Lower lobe of right lung (tissue), 2 donors: ENCODE measurements at regions not wholly inside any gene's neighbourhood (a gene's known extent, or its start where the extent isn't known, plus 50 kb on each side); places are given as distances from the start of the nearest gene placed in this dataset.

Experiments
- ATAC-seq, 2 donors: fragments of 200-7000 bp; cut with Tn5 transposase; one replicate each; pipeline ENCODE4 v1.9.1; 2020 to 2022; ENCODE audit warnings: mild to moderate bottlenecking in 2 of 2, moderate library complexity in 2 of 2
- DNase-seq: peaks from one replicate; pipeline ENCODE4 v3.0.0-alpha.2; 2020
- H3K27ac ChIP-seq: fragments of 200-600 bp; one replicate; pipeline ENCODE4 v1.8.0; 2022
- H3K27me3 ChIP-seq: fragments of 200-600 bp; one replicate; pipeline ENCODE4 v1.8.0; 2022; ENCODE audit warnings: low read depth
- H3K36me3 ChIP-seq: fragments of 200-600 bp; one replicate; pipeline ENCODE4 v1.8.0; 2022; ENCODE audit warnings: mild to moderate bottlenecking
- H3K4me1 ChIP-seq: fragments of 200-600 bp; one replicate; pipeline ENCODE4 v1.8.0; 2022
- H3K4me3 ChIP-seq: fragments of 200-600 bp; one replicate; pipeline ENCODE4 v1.8.0; 2022; ENCODE audit warnings: mild to moderate bottlenecking
- H3K9me3 ChIP-seq: fragments of 200-600 bp; one replicate; pipeline ENCODE4 v1.8.0; 2022
- intact Hi-C: fragments of 100-400 bp; cut with DNase I; formaldehyde crosslinking; loops from one replicate; pipeline ENCODE4 v1.11.0; 2022
- TF ChIP-seq, protein P1 (sequence below): fragments of 200-600 bp; IDR thresholded peaks from one replicate; pipeline ENCODE4 v1.8.0; 2022; ENCODE audit warnings: antibody characterized with exemption, mild to moderate bottlenecking
- donor health status: DM: no; HTN: yes; CAD: no; lungs with severe emphysema.

DNA sequence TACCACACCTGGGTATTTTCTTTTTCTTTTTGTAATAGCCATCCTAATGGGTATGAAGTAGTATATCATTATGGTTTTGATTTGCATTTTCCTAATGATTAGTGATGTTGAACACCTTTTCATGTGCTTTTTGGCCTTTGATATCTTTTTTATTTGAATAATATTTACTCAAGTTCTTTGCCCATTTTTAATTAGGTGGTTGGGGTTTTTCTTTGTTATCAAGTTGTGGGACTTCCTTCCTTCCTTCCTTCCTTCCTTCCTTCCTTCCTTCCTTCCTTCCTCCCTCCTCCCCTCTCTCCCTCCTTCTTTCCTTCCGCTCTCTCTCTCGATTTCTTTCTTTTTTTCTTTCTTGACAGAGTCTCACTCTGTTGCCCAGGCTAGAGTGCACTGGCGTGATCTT lies 75.0 kb upstream of the PDGFD start:
- intact Hi-C loops, result no loop called here
- TF ChIP-seq, protein P1, sequence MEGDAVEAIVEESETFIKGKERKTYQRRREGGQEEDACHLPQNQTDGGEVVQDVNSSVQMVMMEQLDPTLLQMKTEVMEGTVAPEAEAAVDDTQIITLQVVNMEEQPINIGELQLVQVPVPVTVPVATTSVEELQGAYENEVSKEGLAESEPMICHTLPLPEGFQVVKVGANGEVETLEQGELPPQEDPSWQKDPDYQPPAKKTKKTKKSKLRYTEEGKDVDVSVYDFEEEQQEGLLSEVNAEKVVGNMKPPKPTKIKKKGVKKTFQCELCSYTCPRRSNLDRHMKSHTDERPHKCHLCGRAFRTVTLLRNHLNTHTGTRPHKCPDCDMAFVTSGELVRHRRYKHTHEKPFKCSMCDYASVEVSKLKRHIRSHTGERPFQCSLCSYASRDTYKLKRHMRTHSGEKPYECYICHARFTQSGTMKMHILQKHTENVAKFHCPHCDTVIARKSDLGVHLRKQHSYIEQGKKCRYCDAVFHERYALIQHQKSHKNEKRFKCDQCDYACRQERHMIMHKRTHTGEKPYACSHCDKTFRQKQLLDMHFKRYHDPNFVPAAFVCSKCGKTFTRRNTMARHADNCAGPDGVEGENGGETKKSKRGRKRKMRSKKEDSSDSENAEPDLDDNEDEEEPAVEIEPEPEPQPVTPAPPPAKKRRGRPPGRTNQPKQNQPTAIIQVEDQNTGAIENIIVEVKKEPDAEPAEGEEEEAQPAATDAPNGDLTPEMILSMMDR, result no peak
- Histone ChIP-seq H3K4me3 (no peak overlapping the region), H3K4me1 (no peaks in the 10 kb centered on the region), H3K9me3 (no peaks in the 10 kb centered on the region), H3K27me3 (no peaks in the 10 kb centered on the region), H3K36me3 (no peaks in the 10 kb centered on the region), H3K27ac (no peak overlapping the region)
- ATAC-seq (no peak), DNase-seq (no peak)

DNA sequence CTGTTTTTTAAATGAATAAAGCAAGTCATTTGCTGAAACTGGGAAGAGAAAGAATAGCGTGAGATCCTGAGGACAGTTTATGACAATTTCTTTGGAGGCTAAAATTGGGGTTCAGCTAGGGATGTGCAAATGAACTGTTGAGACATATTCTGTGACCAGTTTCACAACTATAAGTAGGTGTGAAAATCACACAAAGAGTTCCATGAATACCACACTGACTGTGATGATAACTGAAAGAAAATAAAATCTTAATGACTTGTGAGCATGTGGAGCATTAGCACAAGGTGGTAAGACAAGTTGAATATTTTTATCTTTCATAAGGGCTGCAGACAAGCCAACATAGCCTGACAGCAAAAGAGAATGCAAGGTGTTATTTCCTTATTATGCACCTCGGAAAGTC lies 61.1 kb upstream of the PDGFD start:
- Histone ChIP-seq H3K36me3 (no peaks in the 10 kb centered on the region), H3K27ac (no peak overlapping the region), H3K27me3 (no peaks in the 10 kb centered on the region), H3K4me1 (no peaks in the 10 kb centered on the region), H3K9me3 (no peaks in the 10 kb centered on the region), H3K4me3 (no peak overlapping the region)
- DNase-seq, result no peak
- ATAC-seq, result no peak
- intact Hi-C loops, result no loop called here
- TF ChIP-seq, protein P1, result no peak

DNA sequence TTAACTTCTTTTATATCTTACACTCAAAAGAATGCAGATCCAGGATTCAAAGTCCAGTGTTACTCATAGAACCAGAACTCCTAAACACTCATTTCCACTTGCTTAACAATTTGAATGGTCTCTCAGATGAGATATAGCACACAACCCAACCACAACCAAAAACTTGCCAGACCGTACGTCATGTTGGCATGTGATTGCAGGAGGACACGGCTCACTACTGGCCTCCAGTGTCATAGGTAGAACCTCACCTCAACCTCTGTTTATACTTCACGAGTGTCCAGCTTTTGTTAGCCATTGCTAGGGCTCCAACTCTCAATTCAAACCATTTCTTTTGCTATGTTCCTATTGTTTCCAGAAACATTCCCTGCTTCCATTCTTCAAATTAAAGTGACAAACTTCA lies 58.5 kb upstream of the PDGFD start:
- H3K4me1 ChIP-seq, result no peaks in the 10 kb centered on the region
- DNase-seq, result no peak
- no peak for ATAC-seq
- TF ChIP-seq, protein P1, result no peak
- no peaks in the 10 kb centered on the region for H3K36me3 ChIP-seq
- intact Hi-C loops, result no loop called here
- no peak overlapping the region for H3K4me3 ChIP-seq
- H3K9me3 ChIP-seq, result no peaks in the 10 kb centered on the region
- H3K27me3 ChIP-seq, result no peaks in the 10 kb centered on the region
- H3K27ac ChIP-seq, result no peak overlapping the region

DNA sequence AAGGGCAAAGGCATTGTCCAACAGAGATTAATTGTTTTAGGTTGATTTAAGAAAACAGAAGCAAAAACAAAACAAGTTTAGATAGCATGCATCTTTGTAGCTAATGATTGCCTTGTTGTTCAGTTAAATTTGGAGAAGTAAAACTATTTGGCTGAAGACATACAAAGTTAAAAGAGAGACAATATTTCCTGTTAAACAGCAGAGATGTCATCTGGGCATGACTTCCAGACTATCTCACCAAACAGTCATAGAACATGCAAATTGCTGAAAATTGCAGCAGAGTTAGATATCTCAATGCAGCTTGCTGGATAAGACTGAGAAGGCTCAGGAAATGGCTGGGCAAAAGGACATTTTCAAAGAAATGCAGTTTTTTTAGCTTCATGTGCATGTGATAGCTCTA lies 57.5 kb upstream of the PDGFD start:
- Histone ChIP-seq H3K27ac (no peak overlapping the region), H3K27me3 (no peaks in the 10 kb centered on the region), H3K9me3 (no peaks in the 10 kb centered on the region), H3K4me3 (no peak overlapping the region), H3K36me3 (no peaks in the 10 kb centered on the region), H3K4me1 (no peaks in the 10 kb centered on the region)
- DNase-seq (no peak), ATAC-seq (no peak)
- TF ChIP-seq, protein P1, result no peak
- intact Hi-C loops, result no loop called here

DNA sequence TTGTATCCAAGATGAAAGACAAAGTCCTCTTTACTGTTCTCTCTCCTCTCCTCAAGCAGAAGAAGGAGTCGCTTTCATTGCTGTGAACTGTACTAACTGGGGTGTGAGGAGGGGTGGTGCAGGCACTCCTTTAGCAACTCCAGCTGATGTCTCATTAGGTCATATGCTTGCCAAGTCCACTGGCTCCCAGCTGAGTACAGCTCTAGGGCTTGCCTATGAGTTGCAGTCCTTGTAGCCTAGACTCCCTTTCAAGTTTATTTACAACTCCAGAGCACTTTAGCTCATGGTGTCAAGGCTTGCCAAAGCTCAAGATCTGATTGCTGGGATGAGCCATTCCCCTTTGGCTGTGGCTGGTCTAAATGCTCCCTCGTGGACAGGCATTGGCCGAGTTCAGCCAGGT lies 55.1 kb upstream of the PDGFD start:
- DNase-seq (no peak), ATAC-seq (peak in 1 of 2 donors; percentile 19)
- H3K4me1 ChIP-seq, result no peaks in the 10 kb centered on the region
- intact Hi-C loops, result no loop called here
- H3K9me3 ChIP-seq, result no peaks in the 10 kb centered on the region
- H3K36me3 ChIP-seq, result no peaks in the 10 kb centered on the region
- H3K4me3 ChIP-seq, result no peak overlapping the region
- H3K27me3 ChIP-seq, result no peaks in the 10 kb centered on the region
- TF ChIP-seq, protein P1, result no peak
- no peak overlapping the region for H3K27ac ChIP-seq

DNA sequence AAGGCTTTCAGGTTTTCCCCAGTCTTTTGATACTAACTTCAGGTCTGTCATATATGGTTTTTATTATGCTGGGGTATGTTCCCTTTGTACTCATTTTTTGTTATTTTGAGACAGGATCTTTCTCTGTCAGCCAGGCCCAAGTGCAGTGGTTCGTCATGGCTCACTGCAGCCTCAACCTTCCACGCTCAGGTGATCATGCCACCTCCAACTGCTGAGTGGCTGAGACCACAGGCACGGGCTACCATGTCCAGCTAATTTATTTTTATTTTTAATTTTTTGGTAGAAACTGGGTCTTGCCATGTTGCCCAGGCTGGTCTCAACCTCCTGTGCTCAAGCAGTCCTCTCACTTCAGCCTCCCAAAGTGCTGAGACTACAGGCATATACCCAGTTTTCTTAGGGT lies 50.6 kb upstream of the PDGFD start:
- Histone ChIP-seq H3K4me1 (no peaks in the 10 kb centered on the region), H3K27ac (no peak overlapping the region), H3K27me3 (no peaks in the 10 kb centered on the region), H3K9me3 (no peaks in the 10 kb centered on the region), H3K36me3 (no peaks in the 10 kb centered on the region), H3K4me3 (no peak overlapping the region)
- ATAC-seq (no peak), DNase-seq (no peak)
- intact Hi-C loops, result no loop called here
- TF ChIP-seq, protein P1, result no peak
